ENCODE measurements at regions not wholly inside any gene's neighbourhood (a gene's known extent, or its start where the extent isn't known, plus 50 kb on each side); places are given as distances from the start of the nearest gene placed in this dataset.

DNA sequence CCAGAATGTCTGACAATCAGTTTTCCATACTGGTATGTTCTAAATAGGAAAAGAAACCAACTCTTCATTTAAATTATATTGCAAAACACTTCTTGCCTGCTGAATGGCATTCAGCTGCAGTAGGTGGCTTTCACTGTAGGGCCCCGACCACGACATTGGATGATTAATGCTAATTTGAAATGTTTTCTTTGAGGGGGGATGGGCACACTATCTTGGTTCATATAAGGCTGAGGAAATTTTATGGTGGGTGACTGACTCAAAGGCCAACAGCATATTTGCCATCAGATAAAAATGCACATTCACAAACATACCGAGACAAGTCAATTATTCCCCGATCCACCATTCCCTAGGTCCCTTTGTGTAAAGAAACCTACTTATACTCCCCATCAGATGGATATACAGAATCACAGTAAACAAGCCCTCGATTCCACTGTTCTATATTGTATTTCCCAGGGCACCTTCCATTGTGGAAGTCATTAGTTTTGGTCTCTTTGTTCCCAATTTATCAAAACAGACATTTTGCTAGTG is 464.2 kb upstream of the DAB1 start:
- no peaks in the 10 kb centered on the region for H3K27me3 ChIP-seq
- TF ChIP-seq, protein P1, sequence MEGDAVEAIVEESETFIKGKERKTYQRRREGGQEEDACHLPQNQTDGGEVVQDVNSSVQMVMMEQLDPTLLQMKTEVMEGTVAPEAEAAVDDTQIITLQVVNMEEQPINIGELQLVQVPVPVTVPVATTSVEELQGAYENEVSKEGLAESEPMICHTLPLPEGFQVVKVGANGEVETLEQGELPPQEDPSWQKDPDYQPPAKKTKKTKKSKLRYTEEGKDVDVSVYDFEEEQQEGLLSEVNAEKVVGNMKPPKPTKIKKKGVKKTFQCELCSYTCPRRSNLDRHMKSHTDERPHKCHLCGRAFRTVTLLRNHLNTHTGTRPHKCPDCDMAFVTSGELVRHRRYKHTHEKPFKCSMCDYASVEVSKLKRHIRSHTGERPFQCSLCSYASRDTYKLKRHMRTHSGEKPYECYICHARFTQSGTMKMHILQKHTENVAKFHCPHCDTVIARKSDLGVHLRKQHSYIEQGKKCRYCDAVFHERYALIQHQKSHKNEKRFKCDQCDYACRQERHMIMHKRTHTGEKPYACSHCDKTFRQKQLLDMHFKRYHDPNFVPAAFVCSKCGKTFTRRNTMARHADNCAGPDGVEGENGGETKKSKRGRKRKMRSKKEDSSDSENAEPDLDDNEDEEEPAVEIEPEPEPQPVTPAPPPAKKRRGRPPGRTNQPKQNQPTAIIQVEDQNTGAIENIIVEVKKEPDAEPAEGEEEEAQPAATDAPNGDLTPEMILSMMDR (IDR thresholded peaks at IDR 0.05) = no peak
- H3K27ac ChIP-seq = no peak overlapping the region
- H3K4me3 ChIP-seq = no peak overlapping the region
- H3K36me3 ChIP-seq = no peaks in the 10 kb centered on the region
- no peak for DNase-seq (ENCODE audit: low spot score)
- no peaks in the 10 kb centered on the region for H3K9me3 ChIP-seq
- H3K4me1 ChIP-seq = no peaks in the 10 kb centered on the region

- TF ChIP-seq, protein P1 (IDR thresholded peaks at IDR 0.05) = no peak
- no peak for DNase-seq (ENCODE audit: low spot score)
- H3K9me3 ChIP-seq = no peaks in the 10 kb centered on the region
- no peak overlapping the region for H3K27ac ChIP-seq
- H3K36me3 ChIP-seq = no peaks in the 10 kb centered on the region
- H3K4me3 ChIP-seq = no peak overlapping the region
- no peaks in the 10 kb centered on the region for H3K4me1 ChIP-seq
- H3K27me3 ChIP-seq = no peaks in the 10 kb centered on the region
Observed at GRCh38 chr1:57886376-57886775, 462.5 kb upstream of the DAB1 start.

- Histone ChIP-seq H3K9me3 (no peaks in the 10 kb centered on the region), H3K36me3 (no peaks in the 10 kb centered on the region), H3K27ac (no peak overlapping the region), H3K4me1 (no peaks in the 10 kb centered on the region), H3K27me3 (no peaks in the 10 kb centered on the region), H3K4me3 (no peak overlapping the region)
- DNase-seq (ENCODE audit: low spot score) = no peak
- TF ChIP-seq, protein P1 (IDR thresholded peaks at IDR 0.05) = no peak
Observed at GRCh38 chr1:57883642-57883995, 459.8 kb upstream of the DAB1 start.

GRCh38 chr1:57882934-57883641 is 459.2 kb upstream of the DAB1 start:
- no peak overlapping the region for H3K4me3 ChIP-seq
- DNase-seq (ENCODE audit: low spot score) = no peak
- no peaks in the 10 kb centered on the region for H3K9me3 ChIP-seq
- H3K27ac ChIP-seq = no peak overlapping the region
- H3K4me1 ChIP-seq = no peaks in the 10 kb centered on the region
- TF ChIP-seq, protein P1 (IDR thresholded peaks at IDR 0.05) = no peak
- no peaks in the 10 kb centered on the region for H3K27me3 ChIP-seq
- H3K36me3 ChIP-seq = no peaks in the 10 kb centered on the region

GRCh38 chr1:57882072-57882471 is 458.2 kb upstream of the DAB1 start:
- Histone ChIP-seq H3K4me1 (no peaks in the 10 kb centered on the region), H3K9me3 (no peaks in the 10 kb centered on the region), H3K4me3 (no peak overlapping the region), H3K27me3 (no peaks in the 10 kb centered on the region), H3K27ac (no peak overlapping the region), H3K36me3 (no peaks in the 10 kb centered on the region)
- no peak for DNase-seq (ENCODE audit: low spot score)
- TF ChIP-seq, protein P1 (IDR thresholded peaks at IDR 0.05) = no peak

- Histone ChIP-seq H3K4me3 (no peak overlapping the region), H3K27ac (no peak overlapping the region), H3K36me3 (no peaks in the 10 kb centered on the region), H3K4me1 (no peaks in the 10 kb centered on the region), H3K9me3 (no peaks in the 10 kb centered on the region), H3K27me3 (no peaks in the 10 kb centered on the region)
- TF ChIP-seq, protein P1 (IDR thresholded peaks at IDR 0.05) = no peak
- no peak for DNase-seq (ENCODE audit: low spot score)
Observed at GRCh38 chr1:57881639-57882038, 457.8 kb upstream of the DAB1 start.

Measured in right atrium auricular region (tissue), 2 donors.